ENCODE measurements at regions not wholly inside any gene's neighbourhood (a gene's known extent, or its start where the extent isn't known, plus 50 kb on each side); places are given as distances from the start of the nearest gene placed in this dataset.

DNA sequence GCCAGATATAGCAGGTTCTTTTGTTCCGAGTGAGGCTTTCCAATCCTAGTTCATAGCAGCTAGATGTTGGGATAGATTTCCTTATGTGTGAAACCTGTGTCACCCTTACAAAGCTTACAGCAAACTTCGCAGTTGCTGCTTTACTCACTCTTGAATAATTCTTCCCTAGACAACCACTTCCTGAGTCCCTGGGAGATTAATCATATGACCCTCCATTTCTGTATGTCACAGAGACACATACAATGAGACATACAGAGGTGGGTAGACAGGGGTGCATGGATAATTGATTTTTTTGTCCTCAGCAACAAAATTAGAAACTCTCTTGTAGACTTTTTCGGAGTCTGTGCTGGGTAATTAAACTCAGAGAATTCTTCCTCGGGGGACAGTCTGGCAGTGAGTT, 163.2 kb downstream of the NSUN3 start:
- TF ChIP-seq, protein P1, sequence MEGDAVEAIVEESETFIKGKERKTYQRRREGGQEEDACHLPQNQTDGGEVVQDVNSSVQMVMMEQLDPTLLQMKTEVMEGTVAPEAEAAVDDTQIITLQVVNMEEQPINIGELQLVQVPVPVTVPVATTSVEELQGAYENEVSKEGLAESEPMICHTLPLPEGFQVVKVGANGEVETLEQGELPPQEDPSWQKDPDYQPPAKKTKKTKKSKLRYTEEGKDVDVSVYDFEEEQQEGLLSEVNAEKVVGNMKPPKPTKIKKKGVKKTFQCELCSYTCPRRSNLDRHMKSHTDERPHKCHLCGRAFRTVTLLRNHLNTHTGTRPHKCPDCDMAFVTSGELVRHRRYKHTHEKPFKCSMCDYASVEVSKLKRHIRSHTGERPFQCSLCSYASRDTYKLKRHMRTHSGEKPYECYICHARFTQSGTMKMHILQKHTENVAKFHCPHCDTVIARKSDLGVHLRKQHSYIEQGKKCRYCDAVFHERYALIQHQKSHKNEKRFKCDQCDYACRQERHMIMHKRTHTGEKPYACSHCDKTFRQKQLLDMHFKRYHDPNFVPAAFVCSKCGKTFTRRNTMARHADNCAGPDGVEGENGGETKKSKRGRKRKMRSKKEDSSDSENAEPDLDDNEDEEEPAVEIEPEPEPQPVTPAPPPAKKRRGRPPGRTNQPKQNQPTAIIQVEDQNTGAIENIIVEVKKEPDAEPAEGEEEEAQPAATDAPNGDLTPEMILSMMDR (IDR thresholded peaks at IDR 0.05; ENCODE audit: low read length): no peak
- no peak for TF ChIP-seq EZH2 (IDR thresholded peaks at IDR 0.05; ENCODE audit: borderline replicate concordance, low read length)
